ENCODE measurements at regions not wholly inside any gene's neighbourhood (a gene's known extent, or its start where the extent isn't known, plus 50 kb on each side); places are given as distances from the start of the nearest gene placed in this dataset.

- TF ChIP-seq, protein P1, sequence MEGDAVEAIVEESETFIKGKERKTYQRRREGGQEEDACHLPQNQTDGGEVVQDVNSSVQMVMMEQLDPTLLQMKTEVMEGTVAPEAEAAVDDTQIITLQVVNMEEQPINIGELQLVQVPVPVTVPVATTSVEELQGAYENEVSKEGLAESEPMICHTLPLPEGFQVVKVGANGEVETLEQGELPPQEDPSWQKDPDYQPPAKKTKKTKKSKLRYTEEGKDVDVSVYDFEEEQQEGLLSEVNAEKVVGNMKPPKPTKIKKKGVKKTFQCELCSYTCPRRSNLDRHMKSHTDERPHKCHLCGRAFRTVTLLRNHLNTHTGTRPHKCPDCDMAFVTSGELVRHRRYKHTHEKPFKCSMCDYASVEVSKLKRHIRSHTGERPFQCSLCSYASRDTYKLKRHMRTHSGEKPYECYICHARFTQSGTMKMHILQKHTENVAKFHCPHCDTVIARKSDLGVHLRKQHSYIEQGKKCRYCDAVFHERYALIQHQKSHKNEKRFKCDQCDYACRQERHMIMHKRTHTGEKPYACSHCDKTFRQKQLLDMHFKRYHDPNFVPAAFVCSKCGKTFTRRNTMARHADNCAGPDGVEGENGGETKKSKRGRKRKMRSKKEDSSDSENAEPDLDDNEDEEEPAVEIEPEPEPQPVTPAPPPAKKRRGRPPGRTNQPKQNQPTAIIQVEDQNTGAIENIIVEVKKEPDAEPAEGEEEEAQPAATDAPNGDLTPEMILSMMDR (IDR thresholded peaks at IDR 0.05), result no peak
- TF ChIP-seq POLR2A (IDR thresholded peaks at IDR 0.05), result no peak
These were observed 1035.7 kb downstream of the ADGRL2 start for GRCh38 chr1:82836213-82836972.

Data from Peyer's patch (tissue), 4 donors.